K562 (cell line): ENCODE measurements at regions not wholly inside any gene's neighbourhood (a gene's known extent, or its start where the extent isn't known, plus 50 kb on each side); places are given as distances from the start of the nearest gene placed in this dataset.

Experiments used
- MAFK ChIP-seq: IDR thresholded peaks from 2 replicates; pipeline ENCODE4 v1.6.1; 2011; ENCODE audit warnings: low read length, improper control_type of control experiment
- PBX2 ChIP-seq, 2 experiments: IDR thresholded peaks in 1 of 2; conservative IDR thresholded peaks in 1 of 2; 2 replicates each; pipeline ENCODE4 v1.6.1; 2016; ENCODE audit warnings: low read depth in 2 of 2, mild to moderate bottlenecking in 1 of 2, missing compliant biosample characterization in 1 of 2, missing genetic modification characterization in 1 of 2, moderate library complexity in 1 of 2
- ZNF668 ChIP-seq: fragments of 250-450 bp; sonication (Bioruptor Pico); IDR thresholded peaks from 2 replicates; pipeline ENCODE4 v1.8.0; 2022; ENCODE audit warnings: mild to moderate bottlenecking, inconsistent platforms
- TF ChIP-seq, protein P1 (sequence below): fragments of 200-800 bp; sonication (Bioruptor generic); IDR thresholded peaks from 2 replicates; pipeline ENCODE4 v1.6.1; 2017; ENCODE audit warnings: missing genetic modification characterization, missing compliant biosample characterization

GRCh38 chr11:43576320-43576802, 104.2 kb upstream of the HSD17B12 start (continued):
- TF ChIP-seq PBX2 (CRISPR knock-in tag; IDR thresholded peaks at IDR 0.05; ENCODE audit: low read depth) (no peak), PBX2 (tag; conservative IDR thresholded peaks at IDR 0.05; ENCODE audit: low read depth) (no peak), MAFK (no peak), ZNF668 (CRISPR knock-in tag) (no peak)
- TF ChIP-seq, protein P1, sequence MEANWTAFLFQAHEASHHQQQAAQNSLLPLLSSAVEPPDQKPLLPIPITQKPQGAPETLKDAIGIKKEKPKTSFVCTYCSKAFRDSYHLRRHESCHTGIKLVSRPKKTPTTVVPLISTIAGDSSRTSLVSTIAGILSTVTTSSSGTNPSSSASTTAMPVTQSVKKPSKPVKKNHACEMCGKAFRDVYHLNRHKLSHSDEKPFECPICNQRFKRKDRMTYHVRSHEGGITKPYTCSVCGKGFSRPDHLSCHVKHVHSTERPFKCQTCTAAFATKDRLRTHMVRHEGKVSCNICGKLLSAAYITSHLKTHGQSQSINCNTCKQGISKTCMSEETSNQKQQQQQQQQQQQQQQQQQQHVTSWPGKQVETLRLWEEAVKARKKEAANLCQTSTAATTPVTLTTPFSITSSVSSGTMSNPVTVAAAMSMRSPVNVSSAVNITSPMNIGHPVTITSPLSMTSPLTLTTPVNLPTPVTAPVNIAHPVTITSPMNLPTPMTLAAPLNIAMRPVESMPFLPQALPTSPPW (CRISPR knock-in tag): no peak
- TF ChIP-seq, all 486 proteins: peak for 0
